Neural crest cell (in vitro differentiated cells): ENCODE measurements at regions not wholly inside any gene's neighbourhood (a gene's known extent, or its start where the extent isn't known, plus 50 kb on each side); places are given as distances from the start of the nearest gene placed in this dataset.

ENCODE experiments used
- DNase-seq: peaks from one replicate; pipeline ENCODE4 v3.0.0; 2021; ENCODE audit warnings: low read depth, mixed read lengths, low spot score
- H3K27ac Mint-ChIP-seq: one replicate; pipeline ENCODE4 v1.8.0; 2021; ENCODE audit warnings: mild to moderate bottlenecking, mixed read lengths; ENCODE audit not compliant: unreplicated experiment
- H3K27me3 Mint-ChIP-seq: 2 replicates; pipeline ENCODE4 v1.8.0; 2021; ENCODE audit warnings: low read depth, mild to moderate bottlenecking, mixed read lengths
- H3K36me3 Mint-ChIP-seq: 2 replicates; pipeline ENCODE4 v1.8.0; 2021; ENCODE audit warnings: low read depth, mild to moderate bottlenecking, mixed read lengths
- H3K4me1 Mint-ChIP-seq: 2 replicates; pipeline ENCODE4 v1.8.0; 2021; ENCODE audit warnings: mixed read lengths
- H3K4me3 Mint-ChIP-seq: one replicate; pipeline ENCODE4 v1.8.0; 2021; ENCODE audit warnings: mild to moderate bottlenecking, mixed read lengths
- H3K9me3 Mint-ChIP-seq: 2 replicates; pipeline ENCODE4 v1.8.0; 2021; ENCODE audit warnings: mixed read lengths
- TF ChIP-seq, protein P1 (sequence below): fragments of 200-600 bp; sonication (generic); conservative IDR thresholded peaks from 2 replicates; pipeline ENCODE4 v1.5.0; 2021; ENCODE audit warnings: antibody characterized with exemption, mild to moderate bottlenecking

DNA sequence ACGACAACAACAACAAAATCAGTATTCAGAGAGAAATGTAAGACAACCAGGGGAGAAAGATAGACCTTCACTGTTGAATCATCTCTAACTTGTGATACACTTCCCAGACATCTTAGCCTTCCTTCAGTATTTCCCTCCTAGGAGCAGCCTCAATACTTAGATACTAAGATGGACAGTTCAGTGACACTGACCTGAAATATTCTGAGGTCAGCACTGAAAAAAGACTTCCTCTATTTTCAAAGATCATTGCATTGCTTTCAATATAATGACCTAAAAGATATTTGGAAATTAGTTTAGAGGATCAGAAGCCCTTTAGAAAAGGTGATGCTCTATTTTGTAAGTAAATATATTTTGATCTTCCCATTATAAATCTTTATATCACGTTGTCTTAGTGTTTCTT, 101.0 kb downstream of the MRPL39 start:
- DNase-seq = no peak
- Mint-ChIP-seq H3K9me3 (no peaks in the 10 kb centered on the region), H3K27ac (no peak overlapping the region), H3K4me1 (no peaks in the 10 kb centered on the region), H3K36me3 (no peaks in the 10 kb centered on the region), H3K4me3 (no peak overlapping the region), H3K27me3 (no peaks in the 10 kb centered on the region)
- TF ChIP-seq, protein P1, sequence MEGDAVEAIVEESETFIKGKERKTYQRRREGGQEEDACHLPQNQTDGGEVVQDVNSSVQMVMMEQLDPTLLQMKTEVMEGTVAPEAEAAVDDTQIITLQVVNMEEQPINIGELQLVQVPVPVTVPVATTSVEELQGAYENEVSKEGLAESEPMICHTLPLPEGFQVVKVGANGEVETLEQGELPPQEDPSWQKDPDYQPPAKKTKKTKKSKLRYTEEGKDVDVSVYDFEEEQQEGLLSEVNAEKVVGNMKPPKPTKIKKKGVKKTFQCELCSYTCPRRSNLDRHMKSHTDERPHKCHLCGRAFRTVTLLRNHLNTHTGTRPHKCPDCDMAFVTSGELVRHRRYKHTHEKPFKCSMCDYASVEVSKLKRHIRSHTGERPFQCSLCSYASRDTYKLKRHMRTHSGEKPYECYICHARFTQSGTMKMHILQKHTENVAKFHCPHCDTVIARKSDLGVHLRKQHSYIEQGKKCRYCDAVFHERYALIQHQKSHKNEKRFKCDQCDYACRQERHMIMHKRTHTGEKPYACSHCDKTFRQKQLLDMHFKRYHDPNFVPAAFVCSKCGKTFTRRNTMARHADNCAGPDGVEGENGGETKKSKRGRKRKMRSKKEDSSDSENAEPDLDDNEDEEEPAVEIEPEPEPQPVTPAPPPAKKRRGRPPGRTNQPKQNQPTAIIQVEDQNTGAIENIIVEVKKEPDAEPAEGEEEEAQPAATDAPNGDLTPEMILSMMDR = no peak

DNA sequence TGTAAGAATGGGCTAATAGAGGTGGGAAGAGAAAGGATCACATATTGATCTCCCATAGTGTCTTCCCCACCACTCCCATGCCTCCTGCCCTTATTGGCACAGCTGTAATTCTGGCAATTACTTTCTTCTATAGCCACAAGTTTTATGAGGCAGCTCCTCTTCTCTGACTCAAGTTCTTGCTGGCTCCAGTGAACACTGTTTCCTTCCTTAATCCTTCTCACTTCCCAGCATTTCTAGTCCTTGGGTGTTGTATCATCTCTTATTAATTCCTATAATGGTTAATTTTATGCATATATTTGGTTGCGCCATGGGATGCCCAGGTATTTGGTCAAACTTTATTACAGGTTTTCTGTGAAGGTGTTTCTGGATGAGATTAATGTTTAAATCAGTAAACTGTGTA, 103.3 kb downstream of the MRPL39 start:
- DNase-seq = no peak
- Mint-ChIP-seq H3K4me1 (no peaks in the 10 kb centered on the region), H3K36me3 (no peaks in the 10 kb centered on the region), H3K27me3 (no peaks in the 10 kb centered on the region), H3K4me3 (no peak overlapping the region), H3K27ac (no peak overlapping the region), H3K9me3 (peaks cover 6% of the 10 kb centered on the region)
- TF ChIP-seq, protein P1 = no peak

DNA sequence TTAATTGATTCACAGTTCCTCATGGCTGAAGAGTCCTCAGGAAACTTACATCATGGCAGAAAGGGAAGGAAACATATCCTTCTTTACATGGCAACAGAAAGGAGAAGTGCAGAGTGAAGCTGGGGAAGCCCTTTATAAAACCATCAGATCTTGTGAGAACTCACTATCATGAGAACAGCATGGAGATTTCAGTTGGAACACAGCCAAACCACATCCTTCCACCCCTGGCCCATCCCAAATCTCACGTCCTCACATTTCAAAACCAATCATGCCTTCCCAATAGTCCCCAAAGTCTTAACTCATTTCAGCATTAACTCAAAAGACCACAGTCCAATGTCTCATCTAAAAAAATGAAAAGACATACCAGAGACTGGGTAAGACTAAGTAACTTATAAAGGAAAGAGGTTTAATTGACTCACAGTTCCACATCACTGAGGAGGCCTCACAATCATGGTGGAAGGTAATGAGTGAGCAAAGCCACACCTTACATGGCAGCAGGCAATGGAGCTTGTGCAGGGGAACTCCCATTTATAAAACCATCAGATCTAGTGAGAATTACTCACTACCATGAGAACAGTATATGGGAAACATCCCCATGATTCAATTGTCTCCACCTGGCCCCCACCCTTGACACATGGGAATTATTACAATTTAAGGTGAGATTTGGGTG, 105.2 kb downstream of the MRPL39 start:
- Mint-ChIP-seq H3K36me3 (no peaks in the 10 kb centered on the region), H3K9me3 (peaks cover 11% of the 10 kb centered on the region), H3K4me3 (no peak overlapping the region), H3K27ac (no peak overlapping the region), H3K27me3 (no peaks in the 10 kb centered on the region), H3K4me1 (no peaks in the 10 kb centered on the region)
- TF ChIP-seq, protein P1 = no peak
- no peak for DNase-seq

DNA sequence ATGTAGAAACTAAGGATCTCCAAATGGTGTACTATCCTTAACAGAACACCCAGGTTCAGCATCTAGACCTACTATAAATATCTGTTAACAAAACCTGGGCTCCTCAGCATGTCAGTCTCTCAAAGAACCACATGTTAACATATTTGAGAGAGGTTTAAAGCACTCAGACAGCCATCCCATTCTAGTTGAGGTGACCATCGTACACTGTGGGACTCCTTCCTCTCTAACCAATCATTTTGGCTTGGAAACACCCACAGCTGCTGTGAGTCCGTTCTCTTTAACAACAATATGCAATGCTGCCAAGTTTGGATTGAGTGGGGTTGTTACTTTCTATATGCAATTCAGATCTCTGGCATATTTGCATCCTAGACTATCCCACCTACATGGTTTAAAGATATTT, 105.8 kb downstream of the MRPL39 start:
- no peak for DNase-seq
- H3K4me1 Mint-ChIP-seq = no peaks in the 10 kb centered on the region
- peaks cover 11% of the 10 kb centered on the region for H3K9me3 Mint-ChIP-seq

DNA sequence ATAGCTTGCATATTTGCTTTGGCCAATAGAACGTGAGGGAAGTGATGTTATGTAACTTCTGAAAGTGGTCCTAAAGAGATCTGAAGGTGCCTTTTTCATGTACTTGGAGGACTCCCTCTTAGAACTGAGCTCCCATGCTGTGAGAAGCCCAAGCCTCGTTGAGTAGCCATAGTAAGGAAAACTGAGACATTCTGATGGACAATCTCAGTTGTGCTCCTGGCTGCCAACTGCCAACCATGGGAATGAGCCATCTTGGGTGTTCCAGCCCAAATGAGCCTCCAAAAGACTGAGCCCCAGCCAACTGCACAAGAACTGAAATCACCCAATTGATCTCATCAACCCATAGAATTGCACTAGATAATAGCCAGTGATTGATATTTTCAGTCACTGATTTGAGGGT, 106.7 kb downstream of the MRPL39 start:
- H3K9me3 Mint-ChIP-seq = peaks cover 11% of the 10 kb centered on the region

More for the DNA sequence above, 105.8 kb downstream of the MRPL39 start:
- Mint-ChIP-seq H3K27ac (no peak overlapping the region), H3K36me3 (no peaks in the 10 kb centered on the region), H3K4me3 (no peak overlapping the region), H3K27me3 (no peaks in the 10 kb centered on the region)
- TF ChIP-seq, protein P1 = no peak

More for the DNA sequence above, 106.7 kb downstream of the MRPL39 start:
- no peak overlapping the region for H3K4me3 Mint-ChIP-seq
- no peaks in the 10 kb centered on the region for H3K4me1 Mint-ChIP-seq
- no peak overlapping the region for H3K27ac Mint-ChIP-seq
- H3K36me3 Mint-ChIP-seq = no peaks in the 10 kb centered on the region
- DNase-seq = no peak
- H3K27me3 Mint-ChIP-seq = no peaks in the 10 kb centered on the region
- TF ChIP-seq, protein P1 = no peak
